RWPE1 (cell line): ENCODE measurements at regions not wholly inside any gene's neighbourhood (a gene's known extent, or its start where the extent isn't known, plus 50 kb on each side); places are given as distances from the start of the nearest gene placed in this dataset.

Experiments used
- CTCF ChIA-PET: fragments of 350-600 bp; sonication (Branson Sonifier 250); formaldehyde crosslinking; extraction: SDS; loops from one replicate; lab custom pipeline; 2021; lab: Yijun Ruan, JAX
- POLR2A ChIA-PET: fragments of 400-600 bp; formaldehyde crosslinking; extraction: SDS; loops from one replicate; lab custom pipeline; 2020; ENCODE audit warnings: antibody characterized with exemption; ENCODE audit not compliant: low non-redundant PET; lab: Yijun Ruan, JAX
- DNase-seq: peaks from one replicate; pipeline ENCODE4 v3.0.0; 2012; ENCODE audit warnings: low spot score
- H3K27ac ChIP-seq: fragments of 450-650 bp; 2 replicates; pipeline ENCODE4 v1.5.1; 2017
- TF ChIP-seq, protein P1 (sequence below): fragments of 450-650 bp; conservative IDR thresholded peaks from 2 replicates; pipeline ENCODE4 v1.5.1; 2017; ENCODE audit warnings: low read depth, mild to moderate bottlenecking

DNA sequence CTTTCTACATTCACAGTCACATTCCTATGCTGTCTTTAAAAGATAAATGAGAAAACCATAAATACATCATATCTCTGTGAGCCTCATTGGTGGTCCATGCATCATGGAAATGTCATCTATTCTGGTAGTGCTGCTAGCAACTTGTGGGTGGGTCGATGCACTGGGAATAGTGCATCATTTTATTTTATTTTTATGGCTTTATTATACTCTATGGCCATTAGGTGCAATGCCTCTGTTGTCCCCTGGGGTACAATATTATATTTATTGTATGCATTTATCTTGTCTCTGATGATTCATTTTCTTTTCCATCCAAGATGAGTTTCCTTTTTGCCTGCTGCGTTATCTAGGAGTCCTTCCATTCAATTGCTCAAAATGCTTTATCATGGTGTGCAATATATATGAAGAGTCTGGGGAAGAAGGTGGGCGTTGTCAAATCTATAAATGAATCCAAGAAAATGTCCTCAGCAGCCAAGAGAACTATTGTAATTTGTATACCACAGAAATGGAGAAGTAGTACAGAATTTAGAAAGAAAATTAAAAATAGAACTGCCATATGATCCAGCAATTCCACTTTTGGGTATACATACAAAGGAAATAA, 324.0 kb downstream of the KCNJ2 start:
- CTCF ChIA-PET = no interaction called here
- no peak for DNase-seq
- TF ChIP-seq, protein P1, sequence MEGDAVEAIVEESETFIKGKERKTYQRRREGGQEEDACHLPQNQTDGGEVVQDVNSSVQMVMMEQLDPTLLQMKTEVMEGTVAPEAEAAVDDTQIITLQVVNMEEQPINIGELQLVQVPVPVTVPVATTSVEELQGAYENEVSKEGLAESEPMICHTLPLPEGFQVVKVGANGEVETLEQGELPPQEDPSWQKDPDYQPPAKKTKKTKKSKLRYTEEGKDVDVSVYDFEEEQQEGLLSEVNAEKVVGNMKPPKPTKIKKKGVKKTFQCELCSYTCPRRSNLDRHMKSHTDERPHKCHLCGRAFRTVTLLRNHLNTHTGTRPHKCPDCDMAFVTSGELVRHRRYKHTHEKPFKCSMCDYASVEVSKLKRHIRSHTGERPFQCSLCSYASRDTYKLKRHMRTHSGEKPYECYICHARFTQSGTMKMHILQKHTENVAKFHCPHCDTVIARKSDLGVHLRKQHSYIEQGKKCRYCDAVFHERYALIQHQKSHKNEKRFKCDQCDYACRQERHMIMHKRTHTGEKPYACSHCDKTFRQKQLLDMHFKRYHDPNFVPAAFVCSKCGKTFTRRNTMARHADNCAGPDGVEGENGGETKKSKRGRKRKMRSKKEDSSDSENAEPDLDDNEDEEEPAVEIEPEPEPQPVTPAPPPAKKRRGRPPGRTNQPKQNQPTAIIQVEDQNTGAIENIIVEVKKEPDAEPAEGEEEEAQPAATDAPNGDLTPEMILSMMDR = no peak
- no peak overlapping the region for H3K27ac ChIP-seq
- POLR2A ChIA-PET = no interaction called here

DNA sequence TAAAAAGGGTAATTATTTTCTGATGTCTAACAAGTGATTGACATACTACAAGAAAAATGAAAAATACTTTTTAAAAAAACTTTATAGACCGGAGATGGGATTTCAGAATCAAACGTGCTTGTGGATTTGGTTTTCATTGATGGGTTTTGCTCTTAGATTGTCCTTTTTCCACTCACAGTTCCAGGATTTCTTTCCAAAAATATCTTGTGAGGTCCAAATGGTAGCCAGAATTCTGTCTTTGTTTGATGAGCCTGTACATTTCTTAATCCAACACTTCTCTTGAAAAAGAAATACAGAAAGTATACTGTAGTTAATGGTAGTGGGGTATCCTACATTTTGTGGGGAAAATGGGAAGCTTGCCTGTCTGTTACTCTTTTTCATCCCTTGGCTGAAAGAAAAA, 329.3 kb downstream of the KCNJ2 start:
- CTCF ChIA-PET = no interaction called here

DNA sequence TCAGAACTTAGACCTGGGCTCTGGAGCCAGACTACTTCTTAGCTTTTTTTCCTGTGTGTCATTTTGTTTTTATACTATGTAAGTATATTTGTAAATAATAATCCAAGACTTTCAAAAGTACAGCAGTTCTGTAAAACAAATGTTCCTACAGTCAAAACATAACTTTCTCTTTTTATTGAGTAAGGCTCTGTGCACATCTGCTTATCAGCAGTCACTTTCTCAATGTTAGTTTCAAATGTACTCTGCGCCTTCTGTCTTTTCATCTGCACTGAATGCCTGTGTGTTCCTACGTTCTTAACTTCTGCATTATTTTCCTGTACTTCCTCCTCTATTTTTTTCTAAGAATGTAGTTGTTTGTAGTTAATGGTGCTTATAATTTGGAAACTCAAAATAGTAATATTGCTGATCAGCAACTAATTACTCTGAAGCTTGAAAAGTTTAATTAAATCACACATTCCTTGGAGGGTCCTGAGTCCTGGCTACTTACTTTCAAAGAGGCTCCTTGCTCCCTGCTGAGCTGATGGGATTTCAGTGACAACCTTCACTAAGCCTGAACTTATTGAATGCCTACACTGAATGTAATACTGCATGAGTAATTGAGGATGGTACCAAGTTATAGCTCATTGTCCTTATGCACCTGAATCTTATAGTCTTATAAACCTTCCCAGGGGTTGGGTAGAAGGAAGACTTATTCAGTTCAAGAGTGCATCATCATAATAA, 329.9 kb downstream of the KCNJ2 start:
- DNase-seq = no peak
- TF ChIP-seq, protein P1 = no peak
- POLR2A ChIA-PET = no interaction called here
- H3K27ac ChIP-seq = no peak overlapping the region
- CTCF ChIA-PET = no interaction called here

More for the DNA sequence above, 329.3 kb downstream of the KCNJ2 start:
- no peak overlapping the region for H3K27ac ChIP-seq
- no peak for DNase-seq
- TF ChIP-seq, protein P1 = no peak
- POLR2A ChIA-PET = no interaction called here

DNA sequence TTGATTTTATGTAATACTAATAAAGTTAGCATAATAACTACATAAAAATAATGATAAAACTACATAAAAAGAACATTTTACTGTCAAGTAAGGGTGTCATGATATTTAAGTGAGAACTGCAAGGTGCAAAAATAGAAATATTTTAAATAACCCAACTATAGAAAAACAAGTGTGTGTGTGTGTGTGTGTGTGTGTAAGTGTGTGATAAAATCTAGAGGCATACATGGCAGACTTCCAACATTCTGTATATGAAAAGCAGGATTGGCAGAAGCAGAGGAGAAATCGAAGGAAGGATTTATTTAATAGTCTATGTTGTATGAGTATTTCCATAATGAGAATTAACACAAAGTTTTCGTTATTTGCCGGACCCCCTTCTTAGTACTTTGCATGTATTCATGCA, 334.1 kb downstream of the KCNJ2 start:
- ChIA-PET POLR2A (no interaction called here), CTCF (no interaction called here)
- TF ChIP-seq, protein P1 = no peak
- no peak for DNase-seq
- no peak overlapping the region for H3K27ac ChIP-seq

DNA sequence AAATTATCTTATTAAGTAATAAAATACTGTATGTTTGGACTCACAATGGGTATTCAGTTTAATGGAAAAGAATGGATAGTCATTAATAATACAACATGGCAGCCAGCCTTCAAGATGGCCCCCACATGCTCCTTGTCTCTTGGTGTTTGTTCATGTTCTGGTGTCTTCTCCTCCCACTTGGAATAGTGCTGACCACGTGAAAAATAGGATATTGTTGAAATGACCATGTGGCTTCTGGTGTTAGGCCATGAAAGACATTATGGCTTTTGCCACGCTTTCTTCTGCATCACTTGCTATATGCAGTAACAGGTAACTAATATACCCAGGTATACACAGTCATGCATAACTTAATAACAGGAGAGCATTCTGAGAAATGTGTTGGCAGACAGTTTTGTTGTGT, 341.0 kb downstream of the KCNJ2 start:
- CTCF ChIA-PET = interaction anchor here (0.6 kb wide), 1 partner anchor 399 kb away, joined by 3 read pairs; no protein-coding TSS in a partner anchor
- POLR2A ChIA-PET = no interaction called here
- DNase-seq = no peak
- no peak overlapping the region for H3K27ac ChIP-seq
- TF ChIP-seq, protein P1 = no peak

DNA sequence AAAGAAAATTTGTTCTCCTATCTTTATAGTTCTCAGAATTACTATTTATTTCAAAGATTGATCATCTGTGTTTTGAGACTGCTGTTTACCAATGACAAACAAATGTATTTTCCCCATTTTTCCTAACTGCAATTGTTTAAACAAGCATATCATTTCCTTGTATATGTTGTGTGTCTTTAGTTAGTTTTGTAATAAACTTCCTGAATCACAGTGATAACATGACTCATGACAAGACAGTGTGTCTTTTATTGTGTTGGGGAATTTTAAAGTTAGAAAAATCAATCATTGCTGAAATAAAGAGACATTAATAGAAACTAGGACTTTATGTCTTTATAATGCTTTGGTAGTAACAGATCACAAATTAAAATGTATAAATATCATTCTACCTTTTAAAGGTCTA, 348.5 kb downstream of the KCNJ2 start:
- TF ChIP-seq, protein P1 = no peak
- DNase-seq = no peak
- ChIA-PET POLR2A (no interaction called here), CTCF (no interaction called here)
- no peak overlapping the region for H3K27ac ChIP-seq
